Hepatocyte (in vitro differentiated cells): ENCODE measurements at regions not wholly inside any gene's neighbourhood (a gene's known extent, or its start where the extent isn't known, plus 50 kb on each side); places are given as distances from the start of the nearest gene placed in this dataset.

Experiments used
- DNase-seq: peaks from one replicate; pipeline ENCODE4 v3.0.0-alpha.2; 2016; ENCODE audit warnings: low spot score
- H2AFZ ChIP-seq: fragments of 200-600 bp; sonication (generic); 2 replicates; pipeline ENCODE4 v1.6.0; 2016; ENCODE audit warnings: antibody characterized with exemption, mild to moderate bottlenecking
- H3K27ac ChIP-seq: fragments of 200-600 bp; sonication (generic); 2 replicates; pipeline ENCODE4 v1.5.1; 2016; ENCODE audit warnings: mild to moderate bottlenecking
- H3K27me3 ChIP-seq: fragments of 200-600 bp; sonication (generic); 2 replicates; pipeline ENCODE4 v1.6.1; 2016
- H3K36me3 ChIP-seq: fragments of 200-600 bp; sonication (generic); replicated peaks from 2 replicates; pipeline ENCODE4 v1.5.1; 2016; ENCODE audit warnings: low read depth; ENCODE audit not compliant: insufficient read depth
- H3K4me1 ChIP-seq: fragments of 200-600 bp; sonication (generic); 2 replicates; pipeline ENCODE4 v1.5.1; 2016; ENCODE audit warnings: mild to moderate bottlenecking, moderate library complexity; ENCODE audit not compliant: insufficient read depth
- H3K4me2 ChIP-seq: fragments of 200-600 bp; sonication (generic); 2 replicates; pipeline ENCODE4 v1.6.0; 2016
- H3K4me3 ChIP-seq: fragments of 200-600 bp; sonication (generic); 2 replicates; pipeline ENCODE4 v1.5.1; 2016; ENCODE audit warnings: mild to moderate bottlenecking
- H3K79me2 ChIP-seq: fragments of 200-600 bp; sonication (generic); 2 replicates; pipeline ENCODE4 v1.6.0; 2017; ENCODE audit warnings: mild to moderate bottlenecking
- H3K9me2 ChIP-seq: fragments of 200-600 bp; sonication (generic); replicated peaks from 2 replicates; pipeline ENCODE4 v1.6.0; 2017; ENCODE audit warnings: mild to moderate bottlenecking; ENCODE audit not compliant: insufficient read depth
- H3K9me3 ChIP-seq: fragments of 200-600 bp; sonication (generic); 2 replicates; pipeline ENCODE4 v1.5.1; 2016; ENCODE audit warnings: low read depth, mild to moderate bottlenecking
- H4K20me1 ChIP-seq: fragments of 200-600 bp; sonication (generic); 2 replicates; pipeline ENCODE4 v1.6.0; 2016; ENCODE audit warnings: mild to moderate bottlenecking; ENCODE audit not compliant: insufficient read depth, poor library complexity, severe bottlenecking
- EZH2 ChIP-seq: fragments of 200-600 bp; sonication (generic); IDR thresholded peaks from 2 replicates; pipeline ENCODE4 v1.6.1; 2016; ENCODE audit warnings: antibody characterized with exemption, mild to moderate bottlenecking, borderline replicate concordance
- EZH2phosphoT487 ChIP-seq: fragments of 200-600 bp; sonication (generic); IDR thresholded peaks from one replicate; pipeline ENCODE4 v1.6.1; 2018; ENCODE audit warnings: antibody characterized with exemption, mild to moderate bottlenecking, low read depth, moderate library complexity; ENCODE audit not compliant: unreplicated experiment, severe bottlenecking
- WGBS: methylation state at CpG from one replicate; pipeline ENCODE4 v1.1.6; 2016; ENCODE audit warnings: low lambda C conversion rate; ENCODE audit errors: missing lambda C conversion rate; 5-methylcytosine and 5-hydroxymethylcytosine counted together
- TF ChIP-seq, protein P1 (sequence below): fragments of 200-600 bp; sonication (generic); IDR thresholded peaks from 2 replicates; pipeline ENCODE4 v1.5.1; 2016; ENCODE audit warnings: antibody characterized with exemption, mild to moderate bottlenecking; ENCODE audit not compliant: poor library complexity

GRCh38 chr10:52526251-52526823 lies 212.3 kb downstream of the DKK1 start:
- H3K79me2 ChIP-seq = no peaks in the 10 kb centered on the region
- H2AFZ ChIP-seq = no peak overlapping the region
- H4K20me1 ChIP-seq = no peaks in the 10 kb centered on the region
- H3K4me1 ChIP-seq = no peaks in the 10 kb centered on the region
- no peaks in the 10 kb centered on the region for H3K9me2 ChIP-seq
- no peak overlapping the region for H3K4me3 ChIP-seq
- DNase-seq = no peak
- H3K27me3 ChIP-seq = no peaks in the 10 kb centered on the region
- no peak overlapping the region for H3K27ac ChIP-seq
- no peak for TF ChIP-seq EZH2
- TF ChIP-seq EZH2phosphoT487 = no peak
- 23% methylated on average over 1 of the region's 1 CpG for WGBS
- no peaks in the 10 kb centered on the region for H3K36me3 ChIP-seq
- H3K4me2 ChIP-seq = no peak overlapping the region
- no peaks in the 10 kb centered on the region for H3K9me3 ChIP-seq

- no peaks in the 10 kb centered on the region for H3K79me2 ChIP-seq
- no peak overlapping the region for H2AFZ ChIP-seq
- H3K9me3 ChIP-seq = no peaks in the 10 kb centered on the region
- H3K27me3 ChIP-seq = no peaks in the 10 kb centered on the region
- no peaks in the 10 kb centered on the region for H3K9me2 ChIP-seq
- no peaks in the 10 kb centered on the region for H3K36me3 ChIP-seq
- no peaks in the 10 kb centered on the region for H3K4me1 ChIP-seq
- TF ChIP-seq, protein P1, sequence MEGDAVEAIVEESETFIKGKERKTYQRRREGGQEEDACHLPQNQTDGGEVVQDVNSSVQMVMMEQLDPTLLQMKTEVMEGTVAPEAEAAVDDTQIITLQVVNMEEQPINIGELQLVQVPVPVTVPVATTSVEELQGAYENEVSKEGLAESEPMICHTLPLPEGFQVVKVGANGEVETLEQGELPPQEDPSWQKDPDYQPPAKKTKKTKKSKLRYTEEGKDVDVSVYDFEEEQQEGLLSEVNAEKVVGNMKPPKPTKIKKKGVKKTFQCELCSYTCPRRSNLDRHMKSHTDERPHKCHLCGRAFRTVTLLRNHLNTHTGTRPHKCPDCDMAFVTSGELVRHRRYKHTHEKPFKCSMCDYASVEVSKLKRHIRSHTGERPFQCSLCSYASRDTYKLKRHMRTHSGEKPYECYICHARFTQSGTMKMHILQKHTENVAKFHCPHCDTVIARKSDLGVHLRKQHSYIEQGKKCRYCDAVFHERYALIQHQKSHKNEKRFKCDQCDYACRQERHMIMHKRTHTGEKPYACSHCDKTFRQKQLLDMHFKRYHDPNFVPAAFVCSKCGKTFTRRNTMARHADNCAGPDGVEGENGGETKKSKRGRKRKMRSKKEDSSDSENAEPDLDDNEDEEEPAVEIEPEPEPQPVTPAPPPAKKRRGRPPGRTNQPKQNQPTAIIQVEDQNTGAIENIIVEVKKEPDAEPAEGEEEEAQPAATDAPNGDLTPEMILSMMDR = no peak
- TF ChIP-seq EZH2 (no peak), EZH2phosphoT487 (no peak)
- no peak overlapping the region for H3K27ac ChIP-seq
- no peaks in the 10 kb centered on the region for H4K20me1 ChIP-seq
- no peak overlapping the region for H3K4me3 ChIP-seq
- no peak overlapping the region for H3K4me2 ChIP-seq
- DNase-seq = no peak
These were observed 218.7 kb downstream of the DKK1 start for GRCh38 chr10:52532650-52533290.

GRCh38 chr10:52533986-52534385 lies 219.9 kb downstream of the DKK1 start:
- Histone ChIP-seq H3K36me3 (no peaks in the 10 kb centered on the region), H4K20me1 (no peaks in the 10 kb centered on the region), H2AFZ (no peak overlapping the region), H3K4me1 (no peaks in the 10 kb centered on the region), H3K27me3 (no peaks in the 10 kb centered on the region), H3K27ac (no peak overlapping the region), H3K79me2 (no peaks in the 10 kb centered on the region), H3K9me3 (no peaks in the 10 kb centered on the region), H3K4me2 (no peak overlapping the region), H3K9me2 (no peaks in the 10 kb centered on the region), H3K4me3 (no peak overlapping the region)
- TF ChIP-seq EZH2 = no peak
- no peak for TF ChIP-seq EZH2phosphoT487
- TF ChIP-seq, protein P1 = no peak
- DNase-seq = no peak

GRCh38 chr10:52539463-52539862 lies 225.4 kb downstream of the DKK1 start:
- no peak overlapping the region for H2AFZ ChIP-seq
- no peak for TF ChIP-seq EZH2phosphoT487
- no peak for TF ChIP-seq EZH2
- TF ChIP-seq, protein P1 = no peak
- DNase-seq = no peak
- H3K4me3 ChIP-seq = no peak overlapping the region
- H3K27ac ChIP-seq = no peak overlapping the region
- 69% methylated on average over 2 of the region's 2 CpGs for WGBS
- H3K4me1 ChIP-seq = peaks cover 5% of the 10 kb centered on the region
- H3K9me3 ChIP-seq = no peaks in the 10 kb centered on the region
- no peaks in the 10 kb centered on the region for H3K27me3 ChIP-seq
- no peaks in the 10 kb centered on the region for H3K36me3 ChIP-seq
- no peaks in the 10 kb centered on the region for H4K20me1 ChIP-seq
- H3K4me2 ChIP-seq = no peak overlapping the region
- no peaks in the 10 kb centered on the region for H3K79me2 ChIP-seq
- H3K9me2 ChIP-seq = no peaks in the 10 kb centered on the region
